Adipocyte (in vitro differentiated cells): ENCODE measurements at regions not wholly inside any gene's neighbourhood (a gene's known extent, or its start where the extent isn't known, plus 50 kb on each side); places are given as distances from the start of the nearest gene placed in this dataset.

Source experiments
- DNase-seq: peaks from one replicate; pipeline ENCODE4 v3.0.0-alpha.2; 2015; ENCODE audit warnings: low read depth
- H3K27me3 ChIP-seq: replicated peaks from 2 replicates; pipeline ENCODE4 v1.7.0; 2013; ENCODE audit warnings: mild to moderate bottlenecking, low read length, moderate library complexity; ENCODE audit not compliant: control insufficient read depth, insufficient read depth
- H3K36me3 ChIP-seq: 2 replicates; pipeline ENCODE4 v1.7.0; 2013; ENCODE audit warnings: low read length, mild to moderate bottlenecking, moderate library complexity; ENCODE audit not compliant: control insufficient read depth, insufficient read depth, severe bottlenecking
- H3K4me1 ChIP-seq: 2 replicates; pipeline ENCODE4 v1.7.0; 2013; ENCODE audit warnings: mild to moderate bottlenecking, low read length, moderate library complexity; ENCODE audit not compliant: control insufficient read depth, insufficient read depth
- H3K4me3 ChIP-seq: 2 replicates; pipeline ENCODE4 v1.7.0; 2013; ENCODE audit warnings: mild to moderate bottlenecking, low read length, moderate library complexity
- H3K9ac ChIP-seq: 2 replicates; pipeline ENCODE4 v1.7.0; 2013; ENCODE audit warnings: mild to moderate bottlenecking, low read length, moderate library complexity
- H3K9me3 ChIP-seq: 2 replicates; pipeline ENCODE4 v1.7.0; 2013; ENCODE audit warnings: mild to moderate bottlenecking, low read length, moderate library complexity; ENCODE audit not compliant: control insufficient read depth

GRCh38 chr2:144996225-144996795 is 476.4 kb upstream of the ZEB2 start:
- Histone ChIP-seq H3K36me3 (no peaks in the 10 kb centered on the region), H3K9ac (peak overlapping the region; percentile 74), H3K4me1 (peaks cover 42% of the 10 kb centered on the region), H3K4me3 (peak overlapping the region; percentile 76), H3K9me3 (no peaks in the 10 kb centered on the region), H3K27me3 (no peaks in the 10 kb centered on the region)
- DNase-seq, result peak; percentile 76

GRCh38 chr2:144995482-144995881 is 475.6 kb upstream of the ZEB2 start:
- no peaks in the 10 kb centered on the region for H3K9me3 ChIP-seq
- peaks cover 39% of the 10 kb centered on the region for H3K4me1 ChIP-seq
- no peaks in the 10 kb centered on the region for H3K27me3 ChIP-seq
- DNase-seq, result peak; percentile 69
- H3K4me3 ChIP-seq, result peak overlapping the region; percentile 76
- H3K36me3 ChIP-seq, result no peaks in the 10 kb centered on the region
- H3K9ac ChIP-seq, result peak overlapping the region; percentile 74

- no peak for DNase-seq
- H3K9ac ChIP-seq, result no peak overlapping the region
- peaks cover 3% of the 10 kb centered on the region for H3K4me1 ChIP-seq
- H3K27me3 ChIP-seq, result no peaks in the 10 kb centered on the region
- H3K4me3 ChIP-seq, result no peak overlapping the region
- H3K9me3 ChIP-seq, result peaks cover 16% of the 10 kb centered on the region
- no peaks in the 10 kb centered on the region for H3K36me3 ChIP-seq
These were observed 470.7 kb upstream of the ZEB2 start for GRCh38 chr2:144990661-144991060.

GRCh38 chr2:144989579-144990270 is 469.8 kb upstream of the ZEB2 start:
- no peaks in the 10 kb centered on the region for H3K4me1 ChIP-seq
- peaks cover 17% of the 10 kb centered on the region for H3K9me3 ChIP-seq
- H3K9ac ChIP-seq, result no peak overlapping the region
- DNase-seq, result no peak
- no peaks in the 10 kb centered on the region for H3K27me3 ChIP-seq
- H3K36me3 ChIP-seq, result no peaks in the 10 kb centered on the region
- no peak overlapping the region for H3K4me3 ChIP-seq

- H3K27me3 ChIP-seq, result no peaks in the 10 kb centered on the region
- DNase-seq, result no peak
- no peaks in the 10 kb centered on the region for H3K36me3 ChIP-seq
- H3K4me1 ChIP-seq, result no peaks in the 10 kb centered on the region
- H3K9me3 ChIP-seq, result peaks cover 17% of the 10 kb centered on the region
- H3K9ac ChIP-seq, result no peak overlapping the region
- no peak overlapping the region for H3K4me3 ChIP-seq
These were observed 468.7 kb upstream of the ZEB2 start for GRCh38 chr2:144988591-144988990.

- Histone ChIP-seq H3K27me3 (no peaks in the 10 kb centered on the region), H3K9ac (no peak overlapping the region), H3K36me3 (no peaks in the 10 kb centered on the region), H3K9me3 (peaks cover 17% of the 10 kb centered on the region), H3K4me1 (peaks cover 7% of the 10 kb centered on the region), H3K4me3 (no peak overlapping the region)
- DNase-seq, result no peak
These were observed 466.8 kb upstream of the ZEB2 start for GRCh38 chr2:144986691-144987090.

GRCh38 chr2:144984038-144984437 is 464.1 kb upstream of the ZEB2 start:
- no peak for DNase-seq

GRCh38 chr2:144983107-144983506 is 463.2 kb upstream of the ZEB2 start:
- H3K9ac ChIP-seq, result no peak overlapping the region
- DNase-seq, result peak; percentile 53
- no peak overlapping the region for H3K4me3 ChIP-seq
- no peaks in the 10 kb centered on the region for H3K36me3 ChIP-seq
- no peaks in the 10 kb centered on the region for H3K27me3 ChIP-seq
- peaks cover 17% of the 10 kb centered on the region for H3K9me3 ChIP-seq
- H3K4me1 ChIP-seq, result peaks cover 7% of the 10 kb centered on the region

More at GRCh38 chr2:144984038-144984437, 464.1 kb upstream of the ZEB2 start:
- peaks cover 17% of the 10 kb centered on the region for H3K9me3 ChIP-seq
- no peak overlapping the region for H3K4me3 ChIP-seq
- no peaks in the 10 kb centered on the region for H3K36me3 ChIP-seq
- H3K27me3 ChIP-seq, result no peaks in the 10 kb centered on the region
- H3K9ac ChIP-seq, result no peak overlapping the region
- H3K4me1 ChIP-seq, result peaks cover 7% of the 10 kb centered on the region

- no peaks in the 10 kb centered on the region for H3K36me3 ChIP-seq
- H3K9ac ChIP-seq, result no peak overlapping the region
- H3K4me1 ChIP-seq, result peaks cover 7% of the 10 kb centered on the region
- peaks cover 17% of the 10 kb centered on the region for H3K9me3 ChIP-seq
- H3K4me3 ChIP-seq, result no peak overlapping the region
- H3K27me3 ChIP-seq, result no peaks in the 10 kb centered on the region
- no peak for DNase-seq
These were observed 462.6 kb upstream of the ZEB2 start for GRCh38 chr2:144982481-144982880.

GRCh38 chr2:144975881-144976280 is 456.0 kb upstream of the ZEB2 start:
- H3K4me1 ChIP-seq, result no peaks in the 10 kb centered on the region
- no peaks in the 10 kb centered on the region for H3K9me3 ChIP-seq
- no peaks in the 10 kb centered on the region for H3K36me3 ChIP-seq
- H3K9ac ChIP-seq, result no peak overlapping the region
- no peak overlapping the region for H3K4me3 ChIP-seq
- H3K27me3 ChIP-seq, result no peaks in the 10 kb centered on the region
- no peak for DNase-seq

- H3K9ac ChIP-seq, result no peak overlapping the region
- H3K4me3 ChIP-seq, result no peak overlapping the region
- H3K9me3 ChIP-seq, result no peaks in the 10 kb centered on the region
- DNase-seq, result no peak
- no peaks in the 10 kb centered on the region for H3K36me3 ChIP-seq
- H3K4me1 ChIP-seq, result no peaks in the 10 kb centered on the region
- no peaks in the 10 kb centered on the region for H3K27me3 ChIP-seq
These were observed 452.8 kb upstream of the ZEB2 start for GRCh38 chr2:144972676-144973075.
